Endothelial cell of umbilical vein (primary cell): ENCODE measurements at regions not wholly inside any gene's neighbourhood (a gene's known extent, or its start where the extent isn't known, plus 50 kb on each side); places are given as distances from the start of the nearest gene placed in this dataset.

ENCODE experiments used
- BruUV-seq: library from RNA; stranded (reverse); fragments of 400-500 nt; replicated peaks from 2 replicates; lab custom pipeline; 2021; lab: Mats Ljungman, UMichigan
- CTCF ChIA-PET: fragments of 300-600, 350-600 bp; sonication (Branson Sonifier 250); formaldehyde crosslinking; loops from one replicate; lab custom pipeline; 2021; ENCODE audit warnings: antibody characterized with exemption, inconsistent platforms; lab: Charles Lee
- POLR2A ChIA-PET: fragments of 300-600, 350-600 bp; sonication (Branson Sonifier 250); formaldehyde crosslinking; loops from one replicate; lab custom pipeline; 2021; ENCODE audit warnings: antibody characterized with exemption, inconsistent platforms; lab: Charles Lee
- DNase-seq: peaks from one replicate; pipeline ENCODE4 v3.0.0-alpha.2; 2011; ENCODE audit warnings: low read depth, low spot score
- FAIRE-seq: peaks from 2 replicates; lab custom pipeline; 2011; peaks lifted over from hg19 to GRCh38; lab: Jason Lieb, UNC
- H2AFZ ChIP-seq: 2 replicates; pipeline ENCODE4 v1.6.0; 2012; ENCODE audit warnings: low read depth, low read length, control low read depth, inconsistent platforms
- H3K27ac ChIP-seq: 2 replicates; pipeline ENCODE4 v1.5.1; 2011; ENCODE audit warnings: low read depth, mild to moderate bottlenecking, control low read depth, low read length, moderate library complexity; ENCODE audit not compliant: insufficient read depth
- H3K27me3 ChIP-seq, 2 experiments: 2 replicates each; pipeline versions ENCODE4 v1.6.0 to v1.6.1; 2011; ENCODE audit warnings: low read length in 2 of 2, mixed read lengths in 1 of 2; ENCODE audit not compliant: control insufficient read depth in 2 of 2, insufficient read depth in 2 of 2
- H3K36me3 ChIP-seq, 2 experiments: 2 replicates in 1 of 2; 3 replicates in 1 of 2; pipeline ENCODE4 v1.5.1; 2011; ENCODE audit warnings: low read length in 2 of 2, mild to moderate bottlenecking in 1 of 2, moderate library complexity in 1 of 2; ENCODE audit not compliant: control insufficient read depth in 2 of 2, insufficient read depth in 2 of 2; ENCODE audit errors: extremely low read depth in 1 of 2
- H3K4me1 ChIP-seq: 3 replicates; pipeline ENCODE4 v1.5.1; 2011; ENCODE audit warnings: mild to moderate bottlenecking, low read length; ENCODE audit not compliant: control insufficient read depth, insufficient read depth; ENCODE audit errors: extremely low read depth
- H3K4me2 ChIP-seq: 2 replicates; pipeline ENCODE4 v1.6.1; 2011; ENCODE audit warnings: low read length, control low read depth, mixed read lengths; ENCODE audit not compliant: insufficient read depth
- H3K4me3 ChIP-seq, 3 experiments: fragments of 200-600 bp in 1 of 3; sonication (generic), shearing (Covaris generic) in 1 of 3; replicated peaks in 1 of 3; 2 replicates each; pipeline ENCODE4 v1.5.1; 2011 to 2016; ENCODE audit warnings: control low read depth in 3 of 3, low read length in 3 of 3, mild to moderate bottlenecking in 2 of 3, inconsistent platforms in 1 of 3, low read depth in 1 of 3, moderate library complexity in 1 of 3; ENCODE audit not compliant: insufficient read depth in 1 of 3
- H3K79me2 ChIP-seq: 2 replicates; pipeline ENCODE4 v1.6.0; 2012; ENCODE audit warnings: low read length, inconsistent platforms; ENCODE audit not compliant: control insufficient read depth, insufficient read depth
- H3K9ac ChIP-seq: replicated peaks from 2 replicates; pipeline ENCODE3; 2011; ENCODE audit warnings: low read length, control low read depth; ENCODE audit not compliant: insufficient read depth; ENCODE audit errors: extremely low read depth
- H3K9me1 ChIP-seq: replicated peaks from 3 replicates; pipeline ENCODE4 v1.6.0; 2011; ENCODE audit warnings: mild to moderate bottlenecking, low read length; ENCODE audit not compliant: control insufficient read depth, insufficient read depth; ENCODE audit errors: extremely low read depth
- H3K9me3 ChIP-seq: replicated peaks from 2 replicates; pipeline ENCODE4 v1.5.1; 2012; ENCODE audit warnings: low read length, inconsistent platforms; ENCODE audit not compliant: control insufficient read depth, insufficient read depth
- H4K20me1 ChIP-seq: replicated peaks from 2 replicates; pipeline ENCODE3; 2011; ENCODE audit warnings: mild to moderate bottlenecking, low read length; ENCODE audit not compliant: control insufficient read depth, insufficient read depth; ENCODE audit errors: extremely low read depth
- EZH2 ChIP-seq: IDR thresholded peaks from 2 replicates; pipeline ENCODE4 v1.6.1; 2012; ENCODE audit warnings: borderline replicate concordance, low read depth, mild to moderate bottlenecking, moderate library complexity, low read length, inconsistent platforms; ENCODE audit not compliant: severe bottlenecking
- FOS ChIP-seq: IDR thresholded peaks from 2 replicates; pipeline ENCODE4 v1.6.1; 2011; ENCODE audit warnings: mild to moderate bottlenecking, low read length, moderate library complexity, borderline replicate concordance; ENCODE audit not compliant: insufficient read depth
- GATA2 ChIP-seq: IDR thresholded peaks from 2 replicates; pipeline ENCODE4 v1.7.0; 2011; ENCODE audit warnings: low read depth, mild to moderate bottlenecking, moderate library complexity, mixed read lengths, low read length; ENCODE audit not compliant: insufficient read length, insufficient read depth
- JUN ChIP-seq: IDR thresholded peaks from 2 replicates; pipeline ENCODE4 v1.6.1; 2011; ENCODE audit warnings: borderline replicate concordance, low read depth; ENCODE audit not compliant: insufficient read length, insufficient read depth
- MYC ChIP-seq: IDR thresholded peaks from one replicate; pipeline ENCODE4 v1.6.1; 2011; ENCODE audit warnings: mild to moderate bottlenecking, low read depth, low read length
- POLR2A ChIP-seq: IDR thresholded peaks from 2 replicates; pipeline ENCODE4 v1.6.1; 2012; ENCODE audit warnings: low read depth, mild to moderate bottlenecking, control low read depth, low read length
- POLR2AphosphoS5 ChIP-seq: IDR thresholded peaks from 2 replicates; pipeline ENCODE4 v1.6.1; 2012; ENCODE audit warnings: low read depth, mild to moderate bottlenecking, control low read depth, low read length, moderate library complexity; ENCODE audit not compliant: insufficient read depth
- dilution Hi-C: fragments of 300-500 bp; cut with MboI; formaldehyde crosslinking; loops from one replicate; pipeline ENCODE4 v1.15.0; 2019; ENCODE audit warnings: low sequenced_read_pairs; ENCODE audit not compliant: extremely low pct_ligation_motif_present
- intact Hi-C: fragments of 100-400 bp; cut with micrococcal nuclease; formaldehyde crosslinking; loops from one replicate; pipeline ENCODE4 v1.10.0; 2022
- TF ChIP-seq, protein P1 (sequence below): IDR thresholded peaks from 2 replicates; pipeline ENCODE4 v1.6.1; 2011; ENCODE audit not compliant: insufficient read depth, insufficient read length
- TF ChIP-seq, protein P2 (sequence below), 2 donors: IDR thresholded peaks; 1 replicate in 1 of 2; 2 replicates in 1 of 2; pipeline ENCODE4 v1.5.1; 2011; ENCODE audit warnings: low read length in 2 of 2, mild to moderate bottlenecking in 2 of 2, moderate library complexity in 2 of 2, control low read depth in 1 of 2, inconsistent platforms in 1 of 2, low read depth in 1 of 2; ENCODE audit not compliant: insufficient read depth in 1 of 2; ENCODE audit errors: extremely low read depth in 1 of 2

DNA sequence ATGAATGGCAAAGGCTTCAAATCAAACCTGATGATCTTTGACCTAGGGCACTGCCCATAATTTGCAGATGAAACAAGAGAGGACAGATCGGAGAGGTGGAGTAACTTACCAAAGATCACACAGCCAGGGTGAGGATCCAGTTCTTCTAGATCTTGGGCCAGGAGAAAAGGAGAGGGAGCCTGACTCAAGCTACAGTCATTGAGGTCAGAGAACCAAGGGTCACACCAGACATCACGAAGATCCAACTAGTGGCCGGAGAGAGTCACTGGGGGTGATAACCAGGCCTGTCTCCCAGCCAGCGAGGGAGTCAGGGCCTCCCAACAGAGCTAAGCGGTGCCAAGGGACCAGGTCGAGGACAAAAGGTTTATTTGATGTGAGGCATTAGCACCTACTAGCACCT, 115.0 kb downstream of the RIPK4 start:
- no peaks in the 10 kb centered on the region for H3K79me2 ChIP-seq
- no peak for DNase-seq
- FAIRE-seq: no peak
- H3K9ac ChIP-seq: no peak overlapping the region
- intact Hi-C loops (no loop called here), dilution Hi-C loops (no loop called here)
- no peak overlapping the region for H2AFZ ChIP-seq
- no peaks in the 10 kb centered on the region for H4K20me1 ChIP-seq
- H3K9me1 ChIP-seq: no peaks in the 10 kb centered on the region
- H3K27me3 ChIP-seq: no peaks in the 10 kb centered on the region
- ChIA-PET POLR2A (no interaction called here), CTCF (no interaction called here)
- no TSS peak for BruUV-seq
- no peak overlapping the region for H3K4me2 ChIP-seq
- H3K27ac ChIP-seq: no peak overlapping the region
- TF ChIP-seq EZH2 (no peak), GATA2 (no peak), POLR2AphosphoS5 (no peak)
- TF ChIP-seq, protein P1, sequence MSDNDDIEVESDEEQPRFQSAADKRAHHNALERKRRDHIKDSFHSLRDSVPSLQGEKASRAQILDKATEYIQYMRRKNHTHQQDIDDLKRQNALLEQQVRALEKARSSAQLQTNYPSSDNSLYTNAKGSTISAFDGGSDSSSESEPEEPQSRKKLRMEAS: no peak
- no peaks in the 10 kb centered on the region for H3K4me1 ChIP-seq
- no peaks in the 10 kb centered on the region for H3K9me3 ChIP-seq
- no peak overlapping the region for H3K4me3 ChIP-seq
- no peaks in the 10 kb centered on the region for H3K36me3 ChIP-seq

DNA sequence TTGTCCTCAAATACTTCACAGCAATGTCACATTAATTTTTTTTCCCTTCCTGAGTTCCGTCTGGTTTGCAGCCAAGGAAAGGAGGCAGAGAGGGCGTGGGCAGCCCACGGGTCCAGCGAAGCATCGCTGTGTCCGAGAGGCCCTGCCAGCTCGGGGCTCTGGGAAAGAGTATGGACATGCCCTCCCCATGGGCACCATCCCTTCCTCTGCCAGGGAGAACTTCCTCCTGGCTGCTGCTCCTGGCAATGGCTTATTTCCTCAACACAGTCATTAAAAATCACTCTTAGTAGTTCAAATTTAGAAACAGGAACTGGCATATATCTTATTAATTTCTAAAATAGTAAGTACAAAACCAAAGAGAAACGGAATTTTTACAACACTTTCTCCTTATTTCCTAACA, 115.4 kb downstream of the RIPK4 start:
- CTCF ChIA-PET: no interaction called here
- dilution Hi-C loops: no loop called here
- Histone ChIP-seq H4K20me1 (no peaks in the 10 kb centered on the region), H3K9ac (no peak overlapping the region), H3K79me2 (no peaks in the 10 kb centered on the region), H3K27ac (no peak overlapping the region), H2AFZ (no peak overlapping the region), H3K4me1 (no peaks in the 10 kb centered on the region), H3K4me2 (no peak overlapping the region), H3K9me1 (no peaks in the 10 kb centered on the region), H3K4me3 (no peak overlapping the region), H3K36me3 (no peaks in the 10 kb centered on the region), H3K27me3 (no peaks in the 10 kb centered on the region), H3K9me3 (no peaks in the 10 kb centered on the region)
- intact Hi-C loops: no loop called here
- FAIRE-seq (no peak), DNase-seq (no peak)
- POLR2A ChIA-PET: no interaction called here
- TF ChIP-seq POLR2AphosphoS5: no peak
- TF ChIP-seq FOS: no peak
- TF ChIP-seq MYC: no peak
- no peak for TF ChIP-seq GATA2
- TF ChIP-seq, protein P1: no peak
- TF ChIP-seq JUN: no peak
- TF ChIP-seq POLR2A: no peak
- no peak for TF ChIP-seq EZH2
- TF ChIP-seq, protein P2, sequence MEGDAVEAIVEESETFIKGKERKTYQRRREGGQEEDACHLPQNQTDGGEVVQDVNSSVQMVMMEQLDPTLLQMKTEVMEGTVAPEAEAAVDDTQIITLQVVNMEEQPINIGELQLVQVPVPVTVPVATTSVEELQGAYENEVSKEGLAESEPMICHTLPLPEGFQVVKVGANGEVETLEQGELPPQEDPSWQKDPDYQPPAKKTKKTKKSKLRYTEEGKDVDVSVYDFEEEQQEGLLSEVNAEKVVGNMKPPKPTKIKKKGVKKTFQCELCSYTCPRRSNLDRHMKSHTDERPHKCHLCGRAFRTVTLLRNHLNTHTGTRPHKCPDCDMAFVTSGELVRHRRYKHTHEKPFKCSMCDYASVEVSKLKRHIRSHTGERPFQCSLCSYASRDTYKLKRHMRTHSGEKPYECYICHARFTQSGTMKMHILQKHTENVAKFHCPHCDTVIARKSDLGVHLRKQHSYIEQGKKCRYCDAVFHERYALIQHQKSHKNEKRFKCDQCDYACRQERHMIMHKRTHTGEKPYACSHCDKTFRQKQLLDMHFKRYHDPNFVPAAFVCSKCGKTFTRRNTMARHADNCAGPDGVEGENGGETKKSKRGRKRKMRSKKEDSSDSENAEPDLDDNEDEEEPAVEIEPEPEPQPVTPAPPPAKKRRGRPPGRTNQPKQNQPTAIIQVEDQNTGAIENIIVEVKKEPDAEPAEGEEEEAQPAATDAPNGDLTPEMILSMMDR (IDR thresholded peaks at IDR 0.05; ENCODE audit: extremely low read depth in 1 of 2, insufficient read depth in 1 of 2, low read depth in 1 of 2, low read length in 2 of 2): no peak
- BruUV-seq: no TSS peak
